ENCODE measurements at regions not wholly inside any gene's neighbourhood (a gene's known extent, or its start where the extent isn't known, plus 50 kb on each side); places are given as distances from the start of the nearest gene placed in this dataset.
"Not testable (repeated sequence)": the region's sequence is repeated elsewhere in the genome, so short reads cannot be mapped to it uniquely, and the experiment has no call there.

DNA sequence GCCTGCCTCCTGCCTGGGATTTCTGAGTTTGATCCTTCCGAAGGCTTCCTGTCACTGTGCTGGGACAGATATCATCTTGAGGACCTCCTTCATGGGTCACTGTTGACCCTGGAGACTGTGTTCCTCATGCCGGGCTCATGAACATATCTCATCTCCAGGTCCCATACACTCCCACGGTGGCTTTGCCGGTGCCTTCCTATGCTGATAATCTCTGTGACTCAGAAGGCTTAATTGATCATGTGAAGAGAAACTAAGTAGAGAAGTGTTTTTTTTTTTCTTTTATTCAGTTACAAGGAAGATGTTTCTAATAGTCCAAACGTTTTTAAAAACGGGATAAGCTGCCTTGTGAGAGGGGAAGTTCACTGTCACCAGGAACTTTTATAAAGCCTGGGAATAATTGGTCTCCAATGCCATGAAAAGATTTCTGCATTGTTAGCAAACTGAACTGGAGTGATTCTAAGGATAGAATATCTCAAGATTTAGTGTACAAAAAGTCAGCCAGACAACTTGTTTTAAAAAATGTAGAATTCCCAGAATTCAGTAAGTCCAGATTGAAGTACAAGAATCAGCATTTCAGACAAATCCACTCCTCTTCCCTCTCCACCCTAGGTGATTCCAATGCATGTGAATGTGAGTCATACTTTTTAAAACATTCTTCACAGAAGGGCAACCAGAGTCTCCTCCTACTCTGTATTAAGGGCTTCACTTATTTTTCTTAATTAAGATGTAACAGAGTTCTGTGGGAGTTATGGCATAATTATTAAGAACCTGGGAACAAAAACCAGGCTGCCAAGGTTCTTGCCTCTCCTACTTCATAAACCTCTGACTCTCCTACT is 139.8 kb upstream of the LGR5 start:
- DNase-seq: no peak

- DNase-seq: no peak
Observed at GRCh38 chr12:71297930-71298329, 140.1 kb upstream of the TSPAN8 start.

- no peak for DNase-seq
Observed at GRCh38 chr12:71295953-71296352, 138.2 kb upstream of the TSPAN8 start.

- no peak for DNase-seq
Observed at GRCh38 chr12:71291746-71292145, 133.9 kb upstream of the TSPAN8 start.

DNA sequence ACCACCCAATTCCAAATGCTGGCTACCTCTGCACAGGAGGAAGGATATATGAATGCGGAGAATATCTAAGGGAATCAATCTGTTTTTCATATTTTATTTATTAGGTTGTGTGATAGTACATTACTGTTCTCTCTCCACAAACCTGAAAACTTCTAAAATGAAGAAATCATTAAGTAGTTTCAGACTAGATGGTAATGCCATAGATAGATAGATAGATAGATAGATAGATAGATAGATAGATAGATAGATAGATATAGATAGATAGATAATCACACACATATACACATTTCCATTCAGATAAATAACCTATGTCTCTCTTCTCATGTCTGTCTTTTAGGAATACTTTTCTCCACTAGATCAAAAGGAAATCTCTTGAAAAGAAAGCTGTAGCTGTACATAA is 126.1 kb upstream of the TSPAN8 start:
- DNase-seq: no peak

GRCh38 chr12:71282925-71283324 is 125.1 kb upstream of the TSPAN8 start:
- DNase-seq: no peak

- DNase-seq: no peak
Observed at GRCh38 chr12:71282020-71282419, 124.2 kb upstream of the TSPAN8 start.

- no peak for DNase-seq
Observed at GRCh38 chr12:71281425-71281824, 123.6 kb upstream of the TSPAN8 start.

GRCh38 chr12:71277866-71278265 is 120.1 kb upstream of the TSPAN8 start:
- no peak for DNase-seq

DNA sequence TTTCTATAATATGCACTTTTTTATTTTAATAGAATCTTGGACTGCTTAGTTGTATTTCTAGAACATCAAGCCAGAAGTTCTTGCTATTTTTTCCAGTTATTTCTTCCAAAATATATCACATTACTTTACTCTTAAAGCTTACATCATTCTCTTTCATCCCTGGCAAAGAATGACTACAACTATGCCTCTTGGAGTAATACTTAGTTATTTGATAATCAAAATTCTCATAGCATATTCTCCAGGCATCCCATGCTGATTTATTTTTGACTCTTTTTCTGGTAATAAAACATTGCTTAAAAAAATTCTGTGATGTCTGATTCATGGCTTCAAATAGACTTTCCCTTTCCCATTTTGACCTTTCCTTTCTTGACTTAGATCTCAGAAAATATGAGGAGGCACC is 118.7 kb upstream of the TSPAN8 start:
- DNase-seq: no peak

DNA sequence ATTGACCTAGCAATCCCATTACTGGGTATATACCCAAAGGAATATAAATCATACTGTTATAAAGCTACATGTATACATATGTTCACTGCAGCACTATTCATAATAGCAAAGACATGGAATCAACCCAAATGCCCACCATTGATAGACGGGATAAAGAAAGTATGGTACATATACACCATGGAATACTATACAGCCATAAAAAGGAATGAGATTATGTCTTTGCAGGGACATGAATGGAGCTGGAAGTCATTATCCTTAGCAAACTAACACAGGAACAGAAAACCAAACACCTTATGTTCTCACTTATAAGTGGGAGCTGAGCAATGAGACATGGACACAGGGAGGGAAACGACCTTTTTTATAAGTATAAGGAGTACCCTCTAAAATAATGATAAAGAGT is 113.0 kb upstream of the TSPAN8 start:
- not testable (repeated sequence) for DNase-seq

GRCh38 chr12:71270057-71270456 is 112.3 kb upstream of the TSPAN8 start:
- no peak for DNase-seq

GRCh38 chr12:71269281-71269598 is 111.4 kb upstream of the TSPAN8 start:
- no peak for DNase-seq

DNA sequence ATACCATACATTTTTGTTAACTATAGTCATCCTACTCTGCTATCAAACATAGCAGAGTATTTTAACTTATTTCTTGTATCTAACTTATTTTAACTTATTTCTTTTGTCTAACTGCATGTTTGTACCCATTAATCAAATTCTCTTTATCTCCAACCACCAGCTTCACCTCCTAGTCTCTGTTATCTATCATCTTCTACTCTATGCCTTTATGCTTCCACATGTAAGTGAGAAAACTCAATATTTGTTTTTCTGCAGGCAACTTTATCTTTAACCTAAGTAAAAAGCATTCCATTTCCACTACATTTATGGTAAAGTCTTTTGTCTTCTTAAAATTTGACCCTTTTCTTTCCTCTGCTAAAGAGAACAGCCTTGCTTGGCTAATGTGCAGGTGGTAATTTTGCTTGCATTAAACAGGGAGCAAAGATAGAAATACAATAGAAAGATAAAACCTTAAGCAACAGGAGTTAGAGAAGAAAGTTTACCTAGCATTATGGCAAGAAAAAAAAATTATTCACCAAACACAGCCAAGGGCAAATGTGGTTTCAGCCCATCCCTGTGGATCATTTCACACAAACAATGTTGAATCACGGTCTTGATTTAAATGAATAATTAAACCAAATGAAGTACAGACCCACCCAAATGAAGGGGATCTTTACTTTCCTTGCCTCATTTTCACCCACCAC is 110.9 kb upstream of the TSPAN8 start:
- DNase-seq: no peak

GRCh38 chr12:71266606-71267005 is 108.8 kb upstream of the TSPAN8 start:
- no peak for DNase-seq

DNA sequence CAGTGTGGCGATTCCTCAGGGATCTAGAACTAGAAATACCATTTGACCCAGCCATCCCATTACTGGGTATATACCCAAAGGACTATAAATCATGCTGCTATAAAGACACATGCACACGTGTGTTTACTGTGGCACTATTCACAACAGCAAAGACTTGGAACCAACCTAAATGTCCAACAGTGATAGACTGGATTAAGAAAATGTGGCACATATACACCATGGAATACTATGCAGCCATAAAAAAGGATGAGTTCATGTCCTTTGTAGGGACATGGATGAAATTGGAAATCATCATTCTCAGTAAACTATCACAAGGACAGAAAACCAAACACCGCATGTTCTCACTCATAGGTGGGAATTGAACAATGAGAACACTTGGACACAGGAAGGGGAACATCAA is 107.9 kb upstream of the TSPAN8 start:
- not testable (repeated sequence) for DNase-seq

GRCh38 chr12:71262466-71262865 is 104.7 kb upstream of the TSPAN8 start:
- DNase-seq: no peak

DNA sequence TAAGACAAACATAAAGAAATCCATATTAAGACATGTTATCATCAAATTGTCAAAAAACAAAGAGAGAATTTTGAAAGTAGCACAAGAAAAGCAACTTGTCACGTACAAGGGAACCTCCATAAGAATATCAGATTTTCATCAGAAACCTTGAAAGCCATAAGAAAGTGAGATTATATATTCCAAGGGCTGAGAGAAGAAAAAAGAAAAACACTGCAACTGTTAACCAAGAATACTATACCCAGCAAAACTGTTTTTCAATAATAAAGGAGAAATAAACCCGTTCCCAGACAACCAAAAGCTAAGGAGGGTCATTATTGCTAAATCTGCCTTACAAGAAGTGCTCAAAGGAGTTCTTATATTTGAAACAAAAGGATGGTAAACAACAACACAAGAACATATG is 94.7 kb upstream of the TSPAN8 start:
- DNase-seq: no peak

DNA sequence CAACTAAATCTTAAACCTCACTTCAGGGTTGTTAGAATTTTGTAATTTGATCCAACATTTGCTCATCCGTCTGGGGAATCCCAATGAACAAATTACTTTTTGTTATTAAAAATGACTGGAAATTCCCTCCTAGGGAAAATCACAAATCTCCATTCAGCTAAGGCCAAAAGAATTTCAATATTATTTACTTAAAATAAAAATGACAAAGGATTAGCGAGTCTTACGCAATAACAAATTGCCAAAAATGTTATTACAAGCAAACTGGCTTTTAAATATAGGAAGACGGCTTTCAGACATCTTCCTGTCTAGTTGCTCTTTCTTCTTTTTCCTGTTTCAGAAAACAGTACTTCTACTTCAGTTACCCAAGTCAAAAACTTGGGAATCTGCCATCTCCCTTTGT is 92.4 kb upstream of the TSPAN8 start:
- no peak for DNase-seq

- DNase-seq: no peak
Observed at GRCh38 chr12:71243370-71243769, 85.6 kb upstream of the TSPAN8 start.

DNA sequence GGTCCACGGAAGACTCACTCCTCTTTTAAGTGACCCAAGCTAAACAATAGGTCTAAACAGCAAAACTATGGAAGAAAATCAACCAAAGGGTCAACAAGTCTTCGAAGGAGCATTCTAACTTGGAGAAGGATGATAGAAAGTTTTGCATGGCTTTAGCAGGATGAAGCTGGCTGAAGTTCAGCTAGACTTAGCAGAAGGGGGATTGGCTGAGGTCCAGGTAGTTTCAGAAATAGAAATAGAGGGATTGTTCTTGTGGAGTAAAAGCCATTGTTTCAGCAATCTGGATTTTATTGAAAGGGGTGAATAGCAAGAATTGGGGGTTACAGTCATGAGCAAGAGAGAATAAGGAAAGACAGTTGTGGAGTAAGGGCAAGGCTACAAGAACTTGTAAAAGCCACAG is 84.7 kb upstream of the TSPAN8 start:
- no peak for DNase-seq

GRCh38 chr12:71240946-71241345 is 83.1 kb upstream of the TSPAN8 start:
- no peak for DNase-seq

DNA sequence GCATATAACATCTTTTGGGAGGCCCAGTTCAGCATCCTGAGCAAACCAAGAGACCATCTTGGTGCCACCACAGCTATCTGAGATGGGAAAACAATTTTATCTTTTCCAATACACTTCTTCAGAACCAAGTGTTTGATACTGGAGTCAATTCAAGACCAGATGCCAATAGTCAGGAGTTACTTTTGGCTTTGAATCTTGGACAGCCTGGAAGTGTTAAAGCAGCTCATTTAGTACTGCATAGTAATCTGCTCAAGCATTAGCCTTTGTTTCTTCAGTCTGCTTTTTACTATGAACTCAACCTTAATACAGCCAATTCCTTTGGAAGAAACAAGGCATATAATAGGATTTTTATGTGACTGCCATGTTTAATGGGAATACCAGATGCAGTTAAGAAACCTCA is 81.9 kb upstream of the TSPAN8 start:
- no peak for DNase-seq

- no peak for DNase-seq
Observed at GRCh38 chr12:71237128-71237527, 79.3 kb upstream of the TSPAN8 start.

GRCh38 chr12:71236133-71236660 is 78.4 kb upstream of the TSPAN8 start:
- DNase-seq: no peak
